ENCODE measurements at regions not wholly inside any gene's neighbourhood (a gene's known extent, or its start where the extent isn't known, plus 50 kb on each side); places are given as distances from the start of the nearest gene placed in this dataset.

GRCh38 chr5:57839437-57840079 is 356.9 kb upstream of the ACTBL2 start:
- Histone ChIP-seq H3K9ac (ENCODE audit: low read depth, low read length) (no peak overlapping the region), H3K9me3 (ENCODE audit: control insufficient read depth, insufficient read depth, low read length) (0 out of 2 replicates have a peak, but pooled peaks cover 5% of the 10 kb centered on the region), H3K36me3 (ENCODE audit: insufficient read depth, low read length) (no peaks in the 10 kb centered on the region), H3K4me1 (ENCODE audit: insufficient read depth, low read length) (peaks cover 52% of the 10 kb centered on the region)

DNA sequence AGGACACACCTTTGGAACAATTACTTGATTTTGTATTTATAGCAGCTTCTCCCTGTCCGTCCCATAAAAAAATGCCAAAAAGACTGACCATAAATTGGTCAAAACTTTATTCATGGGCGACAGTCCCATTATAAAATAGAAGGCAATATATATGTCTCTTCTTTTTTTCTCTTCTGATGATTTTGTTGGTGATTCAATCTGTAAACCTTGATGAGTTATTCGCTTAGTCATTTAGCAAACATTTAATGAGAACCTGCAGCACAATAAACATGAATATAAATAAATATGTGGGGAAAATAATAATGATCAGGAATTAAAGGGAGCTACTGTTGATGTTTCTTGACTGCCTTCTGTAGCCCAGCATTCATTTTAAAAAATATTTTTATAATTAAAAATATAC is 356.4 kb upstream of the ACTBL2 start:
- 0 out of 2 replicates have a peak, but pooled peaks cover 5% of the 10 kb centered on the region for H3K9me3 ChIP-seq (ENCODE audit: control insufficient read depth, insufficient read depth, low read length)
- peaks cover 50% of the 10 kb centered on the region for H3K4me1 ChIP-seq (ENCODE audit: insufficient read depth, low read length)
- no peaks in the 10 kb centered on the region for H3K36me3 ChIP-seq (ENCODE audit: insufficient read depth, low read length)
- H3K9ac ChIP-seq (ENCODE audit: low read depth, low read length): no peak overlapping the region

DNA sequence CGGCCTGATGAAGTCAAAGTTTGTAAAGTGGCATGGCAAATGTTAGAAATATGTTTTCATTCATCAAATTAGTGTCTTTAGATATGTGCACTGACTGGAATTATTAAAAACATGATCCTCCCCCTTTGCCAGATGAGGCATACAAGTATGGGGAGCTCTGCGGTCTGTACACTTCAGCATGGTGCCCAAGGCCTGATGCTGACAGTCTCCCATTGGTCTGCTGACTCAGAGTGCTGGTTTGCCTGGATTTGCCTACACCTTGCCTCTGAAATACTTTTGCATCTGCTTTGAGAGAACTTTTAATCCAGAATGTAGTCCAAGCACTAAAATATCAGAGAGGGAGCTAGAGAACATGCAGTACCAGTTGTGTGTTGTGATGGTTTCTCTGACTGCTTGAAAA is 354.3 kb upstream of the ACTBL2 start:
- no peak overlapping the region for H3K9ac ChIP-seq (ENCODE audit: low read depth, low read length)
- no peaks in the 10 kb centered on the region for H3K36me3 ChIP-seq (ENCODE audit: insufficient read depth, low read length)
- H3K9me3 ChIP-seq (ENCODE audit: control insufficient read depth, insufficient read depth, low read length): 0 out of 2 replicates have a peak, but pooled peaks cover 5% of the 10 kb centered on the region
- peaks cover 40% of the 10 kb centered on the region for H3K4me1 ChIP-seq (ENCODE audit: insufficient read depth, low read length)

DNA sequence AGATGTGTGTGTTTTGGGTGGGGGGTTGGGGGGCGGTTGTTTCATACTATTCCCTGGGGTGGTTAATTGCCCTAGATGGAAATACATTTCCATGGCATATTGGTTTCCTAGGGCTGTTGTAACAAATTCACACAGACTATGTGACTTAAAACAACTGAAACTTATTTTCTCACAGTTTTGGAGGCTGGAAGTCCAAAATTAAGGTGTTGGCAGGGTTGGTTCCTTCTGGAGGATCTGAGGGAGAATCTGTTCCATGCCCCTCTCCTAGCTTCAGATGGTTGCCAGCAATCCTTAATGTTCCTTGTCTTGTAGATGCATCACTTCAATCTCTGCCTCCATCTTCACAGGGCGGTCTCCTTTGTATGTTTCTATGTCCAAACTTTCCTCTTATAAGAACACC is 353.7 kb upstream of the ACTBL2 start:
- Histone ChIP-seq H3K9me3 (ENCODE audit: control insufficient read depth, insufficient read depth, low read length) (0 out of 2 replicates have a peak, but pooled peaks cover 5% of the 10 kb centered on the region), H3K36me3 (ENCODE audit: insufficient read depth, low read length) (no peaks in the 10 kb centered on the region), H3K9ac (ENCODE audit: low read depth, low read length) (no peak overlapping the region), H3K4me1 (ENCODE audit: insufficient read depth, low read length) (peaks cover 36% of the 10 kb centered on the region)

DNA sequence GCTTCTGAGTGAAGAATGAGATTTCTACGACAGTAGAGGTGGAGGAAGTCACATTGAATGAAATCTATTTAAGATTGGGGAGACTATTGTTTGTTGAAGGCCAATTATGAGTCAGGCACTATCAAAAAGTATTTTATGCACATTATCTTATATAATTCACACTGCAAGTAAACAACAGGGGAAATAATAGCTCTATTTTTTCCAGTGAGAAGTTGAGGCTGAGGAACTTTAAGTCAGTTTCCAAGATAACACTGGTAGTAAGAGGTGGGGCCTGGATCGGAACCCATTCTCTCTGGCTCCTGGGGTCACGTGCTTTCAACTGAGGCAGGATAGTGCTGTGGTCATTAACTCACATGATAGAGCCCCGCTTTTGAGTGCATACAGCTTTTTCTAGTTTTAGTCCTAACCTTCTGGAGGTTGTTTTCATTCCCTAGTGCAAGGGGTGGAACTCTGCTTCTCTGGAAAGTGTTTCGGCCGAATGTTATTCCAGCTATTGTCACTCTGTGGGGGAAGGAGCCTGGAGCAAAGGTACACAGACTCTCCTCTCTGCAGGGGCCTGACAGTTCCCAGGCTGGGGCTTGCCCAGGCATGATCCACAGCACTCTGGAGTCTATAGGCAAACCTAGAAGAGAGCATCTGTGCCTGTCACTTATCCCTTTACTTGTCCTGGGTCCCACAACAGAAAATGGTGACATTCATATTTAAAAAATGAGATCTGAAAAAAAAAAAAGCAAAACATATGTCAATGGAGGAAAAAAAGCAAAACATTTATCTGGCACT is 352.4 kb upstream of the ACTBL2 start:
- Histone ChIP-seq H3K4me1 (ENCODE audit: insufficient read depth, low read length) (peaks cover 29% of the 10 kb centered on the region), H3K9ac (ENCODE audit: low read depth, low read length) (no peak overlapping the region), H3K9me3 (ENCODE audit: control insufficient read depth, insufficient read depth, low read length) (0 out of 2 replicates have a peak, but pooled peaks cover 5% of the 10 kb centered on the region), H3K36me3 (ENCODE audit: insufficient read depth, low read length) (no peaks in the 10 kb centered on the region)

GRCh38 chr5:57833489-57833888 is 350.9 kb upstream of the ACTBL2 start:
- Histone ChIP-seq H3K9ac (ENCODE audit: low read depth, low read length) (no peak overlapping the region), H3K9me3 (ENCODE audit: control insufficient read depth, insufficient read depth, low read length) (0 out of 2 replicates have a peak, but pooled peaks cover 5% of the 10 kb centered on the region), H3K36me3 (ENCODE audit: insufficient read depth, low read length) (no peaks in the 10 kb centered on the region), H3K4me1 (ENCODE audit: insufficient read depth, low read length) (peaks cover 21% of the 10 kb centered on the region)

GRCh38 chr5:57832875-57833274 is 350.3 kb upstream of the ACTBL2 start:
- Histone ChIP-seq H3K4me1 (ENCODE audit: insufficient read depth, low read length) (peaks cover 18% of the 10 kb centered on the region), H3K9ac (ENCODE audit: low read depth, low read length) (no peak overlapping the region), H3K9me3 (ENCODE audit: control insufficient read depth, insufficient read depth, low read length) (0 out of 2 replicates have a peak, but pooled peaks cover 5% of the 10 kb centered on the region), H3K36me3 (ENCODE audit: insufficient read depth, low read length) (no peaks in the 10 kb centered on the region)

DNA sequence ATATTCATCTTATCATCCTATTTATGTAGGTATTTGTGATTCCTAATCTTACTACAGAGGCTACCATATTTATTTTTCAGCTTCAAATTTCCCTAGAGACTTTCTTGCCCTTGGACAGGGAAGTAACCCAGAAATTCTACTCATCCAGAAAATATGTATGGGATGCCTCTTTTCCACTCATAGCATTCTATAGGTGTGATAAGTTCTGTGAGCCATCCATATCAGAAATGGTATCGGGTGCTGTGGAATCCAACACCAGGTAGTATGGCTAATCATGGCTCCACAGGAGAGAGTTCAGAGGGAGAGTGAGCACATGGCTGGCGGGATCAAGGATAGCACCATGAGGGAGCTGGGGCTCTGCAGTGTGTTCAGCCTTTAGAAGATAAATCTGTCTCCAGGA is 349.3 kb upstream of the ACTBL2 start:
- Histone ChIP-seq H3K9me3 (ENCODE audit: control insufficient read depth, insufficient read depth, low read length) (0 out of 2 replicates have a peak, but pooled peaks cover 5% of the 10 kb centered on the region), H3K4me1 (ENCODE audit: insufficient read depth, low read length) (peaks cover 11% of the 10 kb centered on the region), H3K9ac (ENCODE audit: low read depth, low read length) (no peak overlapping the region), H3K36me3 (ENCODE audit: insufficient read depth, low read length) (no peaks in the 10 kb centered on the region)

- no peak overlapping the region for H3K9ac ChIP-seq (ENCODE audit: low read depth, low read length)
- peaks cover 11% of the 10 kb centered on the region for H3K4me1 ChIP-seq (ENCODE audit: insufficient read depth, low read length)
- no peaks in the 10 kb centered on the region for H3K9me3 ChIP-seq (ENCODE audit: control insufficient read depth, insufficient read depth, low read length)
- H3K36me3 ChIP-seq (ENCODE audit: insufficient read depth, low read length): no peaks in the 10 kb centered on the region
Observed at GRCh38 chr5:57831090-57831489, 348.5 kb upstream of the ACTBL2 start.

DNA sequence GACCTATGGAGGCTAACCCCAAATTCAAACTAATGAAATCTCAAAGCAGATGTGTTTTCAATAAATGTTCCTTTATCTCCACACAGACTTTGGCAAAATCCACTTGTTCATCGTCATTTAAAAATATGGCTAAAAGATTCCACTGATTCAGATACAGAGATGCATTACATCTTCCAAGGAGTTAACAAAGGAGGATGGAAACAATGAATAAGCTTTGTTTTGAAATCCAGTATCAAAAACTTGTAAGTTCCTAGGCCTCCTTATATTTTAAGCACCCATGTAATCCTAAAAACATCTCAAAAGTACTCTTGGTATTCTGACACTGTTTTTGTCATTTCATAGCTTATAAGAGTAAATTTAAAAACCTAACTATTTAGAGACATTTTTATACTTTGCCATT is 345.6 kb upstream of the ACTBL2 start:
- no peak overlapping the region for H3K9ac ChIP-seq (ENCODE audit: low read depth, low read length)
- H3K36me3 ChIP-seq (ENCODE audit: insufficient read depth, low read length): no peaks in the 10 kb centered on the region
- no peaks in the 10 kb centered on the region for H3K4me1 ChIP-seq (ENCODE audit: insufficient read depth, low read length)
- H3K9me3 ChIP-seq (ENCODE audit: control insufficient read depth, insufficient read depth, low read length): no peaks in the 10 kb centered on the region

DNA sequence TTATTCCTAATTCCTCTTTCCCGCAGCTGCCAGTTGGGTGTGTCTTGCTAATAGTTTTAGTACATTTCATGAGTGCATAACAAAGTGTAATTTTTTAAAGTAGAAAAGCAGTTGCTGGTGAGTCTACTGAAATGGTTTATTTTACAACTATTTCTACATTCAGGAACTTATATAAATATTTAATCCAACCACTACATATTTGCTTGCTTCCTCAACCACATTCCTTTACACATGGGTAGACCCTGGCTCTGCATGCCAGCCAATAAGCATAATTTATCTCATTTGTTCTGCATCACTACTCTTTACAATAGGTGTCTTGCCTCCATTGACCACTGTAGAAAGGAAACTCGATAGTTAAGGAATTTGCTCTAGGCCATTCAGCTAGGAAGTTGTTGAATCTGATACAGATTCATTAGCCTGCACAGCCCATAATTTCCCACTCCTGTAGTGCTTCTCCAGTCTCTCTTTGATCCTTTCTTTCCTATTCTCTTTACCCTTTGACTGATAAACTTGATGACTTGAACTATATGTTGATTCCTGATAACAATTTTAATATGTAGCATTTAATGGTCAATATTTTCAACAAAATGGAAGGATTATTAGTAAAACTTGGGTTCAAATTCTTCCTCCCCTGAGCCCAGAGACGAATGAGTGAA is 342.5 kb upstream of the ACTBL2 start:
- Histone ChIP-seq H3K9ac (ENCODE audit: low read depth, low read length) (no peak overlapping the region), H3K4me1 (ENCODE audit: insufficient read depth, low read length) (no peaks in the 10 kb centered on the region), H3K9me3 (ENCODE audit: control insufficient read depth, insufficient read depth, low read length) (no peaks in the 10 kb centered on the region), H3K36me3 (ENCODE audit: insufficient read depth, low read length) (no peaks in the 10 kb centered on the region)

GRCh38 chr5:57824623-57825022 is 342.0 kb upstream of the ACTBL2 start:
- Histone ChIP-seq H3K36me3 (ENCODE audit: insufficient read depth, low read length) (no peaks in the 10 kb centered on the region), H3K9ac (ENCODE audit: low read depth, low read length) (no peak overlapping the region), H3K4me1 (ENCODE audit: insufficient read depth, low read length) (no peaks in the 10 kb centered on the region), H3K9me3 (ENCODE audit: control insufficient read depth, insufficient read depth, low read length) (no peaks in the 10 kb centered on the region)

- H3K36me3 ChIP-seq (ENCODE audit: insufficient read depth, low read length): no peaks in the 10 kb centered on the region
- no peak overlapping the region for H3K9ac ChIP-seq (ENCODE audit: low read depth, low read length)
- H3K4me1 ChIP-seq (ENCODE audit: insufficient read depth, low read length): no peaks in the 10 kb centered on the region
- no peaks in the 10 kb centered on the region for H3K9me3 ChIP-seq (ENCODE audit: control insufficient read depth, insufficient read depth, low read length)
Observed at GRCh38 chr5:57824047-57824446, 341.4 kb upstream of the ACTBL2 start.

- no peaks in the 10 kb centered on the region for H3K4me1 ChIP-seq (ENCODE audit: insufficient read depth, low read length)
- no peaks in the 10 kb centered on the region for H3K9me3 ChIP-seq (ENCODE audit: control insufficient read depth, insufficient read depth, low read length)
- no peak overlapping the region for H3K9ac ChIP-seq (ENCODE audit: low read depth, low read length)
- no peaks in the 10 kb centered on the region for H3K36me3 ChIP-seq (ENCODE audit: insufficient read depth, low read length)
Observed at GRCh38 chr5:57822651-57823050, 340.0 kb upstream of the ACTBL2 start.

All from ES-I3 (cell line).